H1 (cell line): ENCODE measurements at regions not wholly inside any gene's neighbourhood (a gene's known extent, or its start where the extent isn't known, plus 50 kb on each side); places are given as distances from the start of the nearest gene placed in this dataset.

Source experiments
- E2F6 ChIP-seq: IDR thresholded peaks from 2 replicates; pipeline ENCODE4 v1.6.1; 2012; ENCODE audit warnings: inconsistent platforms
- MAFK ChIP-seq: IDR thresholded peaks from 2 replicates; pipeline ENCODE4 v1.6.1; 2012; ENCODE audit warnings: low read depth, mild to moderate bottlenecking, improper control_type of control experiment, low read length
- SIX5 ChIP-seq: IDR thresholded peaks from 2 replicates; pipeline ENCODE4 v1.6.1; 2011; ENCODE audit warnings: mild to moderate bottlenecking, low read depth, low read length
- SRF ChIP-seq: IDR thresholded peaks from 2 replicates; pipeline ENCODE4 v1.6.1; 2011; ENCODE audit warnings: mild to moderate bottlenecking, low read depth, low read length, moderate library complexity

- TF ChIP-seq E2F6 = no peak
- no peak for TF ChIP-seq MAFK
- no peak for TF ChIP-seq SIX5
- TF ChIP-seq SRF = no peak
Measured at GRCh38 chr5:118752969-118753368, 235.4 kb downstream of the DTWD2 start (continued).
